WERI-Rb-1 (cell line): ENCODE measurements at regions not wholly inside any gene's neighbourhood (a gene's known extent, or its start where the extent isn't known, plus 50 kb on each side); places are given as distances from the start of the nearest gene placed in this dataset.

Source experiments
- DNase-seq: peaks from one replicate; pipeline ENCODE4 v3.0.0-alpha.2; 2020
- H3K27ac ChIP-seq: fragments of 250-450 bp; sonication (Bioruptor Pico); 2 replicates; pipeline ENCODE4 v1.5.1; 2020; ENCODE audit warnings: mild to moderate bottlenecking, moderate library complexity
- H3K27me3 ChIP-seq: fragments of 250-450 bp; sonication (Bioruptor Pico); 2 replicates; pipeline ENCODE4 v1.5.1; 2021; ENCODE audit warnings: mild to moderate bottlenecking, low read depth, moderate library complexity; ENCODE audit not compliant: insufficient read depth, severe bottlenecking
- H3K36me3 ChIP-seq: fragments of 250-450 bp; sonication (Bioruptor Pico); 2 replicates; pipeline ENCODE4 v1.5.1; 2020; ENCODE audit warnings: mild to moderate bottlenecking, moderate library complexity
- H3K4me3 ChIP-seq: 2 replicates; pipeline ENCODE4 v1.5.1; 2011; ENCODE audit warnings: low read depth, mild to moderate bottlenecking, control low read depth, low read length
- H3K9me3 ChIP-seq: fragments of 250-450 bp; sonication (Bioruptor Pico); 2 replicates; pipeline ENCODE4 v1.5.1; 2021; ENCODE audit warnings: mild to moderate bottlenecking, moderate library complexity; ENCODE audit not compliant: severe bottlenecking
- TF ChIP-seq, protein P1 (sequence below): IDR thresholded peaks from 2 replicates; pipeline ENCODE4 v1.5.1; 2011; ENCODE audit warnings: low read depth, mild to moderate bottlenecking, control low read depth, inconsistent platforms, low read length

GRCh38 chr4:171650543-171650942, 162.7 kb upstream of the GALNTL6 start:
- H3K27me3 ChIP-seq, result no peaks in the 10 kb centered on the region
- TF ChIP-seq, protein P1, sequence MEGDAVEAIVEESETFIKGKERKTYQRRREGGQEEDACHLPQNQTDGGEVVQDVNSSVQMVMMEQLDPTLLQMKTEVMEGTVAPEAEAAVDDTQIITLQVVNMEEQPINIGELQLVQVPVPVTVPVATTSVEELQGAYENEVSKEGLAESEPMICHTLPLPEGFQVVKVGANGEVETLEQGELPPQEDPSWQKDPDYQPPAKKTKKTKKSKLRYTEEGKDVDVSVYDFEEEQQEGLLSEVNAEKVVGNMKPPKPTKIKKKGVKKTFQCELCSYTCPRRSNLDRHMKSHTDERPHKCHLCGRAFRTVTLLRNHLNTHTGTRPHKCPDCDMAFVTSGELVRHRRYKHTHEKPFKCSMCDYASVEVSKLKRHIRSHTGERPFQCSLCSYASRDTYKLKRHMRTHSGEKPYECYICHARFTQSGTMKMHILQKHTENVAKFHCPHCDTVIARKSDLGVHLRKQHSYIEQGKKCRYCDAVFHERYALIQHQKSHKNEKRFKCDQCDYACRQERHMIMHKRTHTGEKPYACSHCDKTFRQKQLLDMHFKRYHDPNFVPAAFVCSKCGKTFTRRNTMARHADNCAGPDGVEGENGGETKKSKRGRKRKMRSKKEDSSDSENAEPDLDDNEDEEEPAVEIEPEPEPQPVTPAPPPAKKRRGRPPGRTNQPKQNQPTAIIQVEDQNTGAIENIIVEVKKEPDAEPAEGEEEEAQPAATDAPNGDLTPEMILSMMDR, result peak; percentile 74
- H3K9me3 ChIP-seq, result no peaks in the 10 kb centered on the region
- no peak overlapping the region for H3K4me3 ChIP-seq
- peak; percentile 69 for DNase-seq
- no peak overlapping the region for H3K27ac ChIP-seq
- no peaks in the 10 kb centered on the region for H3K36me3 ChIP-seq

- H3K4me3 ChIP-seq, result no peak overlapping the region
- no peaks in the 10 kb centered on the region for H3K36me3 ChIP-seq
- no peak for DNase-seq
- H3K9me3 ChIP-seq, result no peaks in the 10 kb centered on the region
- TF ChIP-seq, protein P1, result no peak
- no peak overlapping the region for H3K27ac ChIP-seq
- no peaks in the 10 kb centered on the region for H3K27me3 ChIP-seq
These were observed 164.3 kb upstream of the GALNTL6 start for GRCh38 chr4:171648926-171649325.

- Histone ChIP-seq H3K4me3 (no peak overlapping the region), H3K27ac (no peak overlapping the region), H3K9me3 (no peaks in the 10 kb centered on the region), H3K36me3 (no peaks in the 10 kb centered on the region), H3K27me3 (no peaks in the 10 kb centered on the region)
- no peak for DNase-seq
- TF ChIP-seq, protein P1, result no peak
These were observed 166.2 kb upstream of the GALNTL6 start for GRCh38 chr4:171646984-171647383.

DNA sequence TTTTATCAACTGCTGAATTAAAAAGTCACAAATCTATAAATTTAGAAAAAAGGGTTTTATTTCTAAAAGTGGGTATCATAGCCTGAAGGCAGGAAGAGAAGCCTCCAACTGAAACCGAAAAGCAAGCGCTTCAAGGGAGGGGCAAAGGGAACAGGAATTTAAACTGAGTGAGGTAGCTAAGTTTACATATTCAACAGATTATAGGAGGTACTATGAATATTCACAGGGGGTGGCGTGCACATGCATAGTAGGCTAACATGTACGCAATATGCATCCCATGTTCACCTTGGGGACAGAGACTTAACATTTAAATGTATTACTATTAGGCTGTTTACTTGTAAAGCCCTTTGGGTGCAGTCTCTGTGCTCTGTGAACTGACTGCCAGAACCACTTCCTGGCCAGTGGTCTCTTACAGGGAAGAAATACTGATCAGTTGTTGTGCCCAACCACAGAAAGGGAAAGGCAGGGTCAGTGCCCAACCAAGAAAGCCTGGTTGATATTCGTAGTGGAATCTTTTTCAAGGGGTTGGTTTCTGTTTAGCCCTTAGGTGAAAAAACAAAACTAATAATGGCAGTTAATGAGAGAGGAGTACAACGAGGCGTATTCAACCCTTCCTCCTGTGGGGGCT, 168.7 kb upstream of the GALNTL6 start:
- TF ChIP-seq, protein P1, result no peak
- DNase-seq, result no peak
- no peaks in the 10 kb centered on the region for H3K27me3 ChIP-seq
- H3K36me3 ChIP-seq, result no peaks in the 10 kb centered on the region
- H3K4me3 ChIP-seq, result no peak overlapping the region
- H3K27ac ChIP-seq, result no peak overlapping the region
- no peaks in the 10 kb centered on the region for H3K9me3 ChIP-seq

- TF ChIP-seq, protein P1, result no peak
- no peak overlapping the region for H3K4me3 ChIP-seq
- no peaks in the 10 kb centered on the region for H3K27me3 ChIP-seq
- DNase-seq, result no peak
- H3K9me3 ChIP-seq, result no peaks in the 10 kb centered on the region
- H3K36me3 ChIP-seq, result no peaks in the 10 kb centered on the region
- no peak overlapping the region for H3K27ac ChIP-seq
These were observed 173.7 kb upstream of the GALNTL6 start for GRCh38 chr4:171639540-171639939.

GRCh38 chr4:171636606-171637005, 176.6 kb upstream of the GALNTL6 start:
- H3K27ac ChIP-seq, result no peak overlapping the region
- H3K27me3 ChIP-seq, result no peaks in the 10 kb centered on the region
- DNase-seq, result no peak
- H3K36me3 ChIP-seq, result no peaks in the 10 kb centered on the region
- TF ChIP-seq, protein P1, result no peak
- no peak overlapping the region for H3K4me3 ChIP-seq
- no peaks in the 10 kb centered on the region for H3K9me3 ChIP-seq
